ENCODE measurements at regions not wholly inside any gene's neighbourhood (a gene's known extent, or its start where the extent isn't known, plus 50 kb on each side); places are given as distances from the start of the nearest gene placed in this dataset.
"Not testable (repeated sequence)": the region's sequence is repeated elsewhere in the genome, so short reads cannot be mapped to it uniquely, and the experiment has no call there.

DNA sequence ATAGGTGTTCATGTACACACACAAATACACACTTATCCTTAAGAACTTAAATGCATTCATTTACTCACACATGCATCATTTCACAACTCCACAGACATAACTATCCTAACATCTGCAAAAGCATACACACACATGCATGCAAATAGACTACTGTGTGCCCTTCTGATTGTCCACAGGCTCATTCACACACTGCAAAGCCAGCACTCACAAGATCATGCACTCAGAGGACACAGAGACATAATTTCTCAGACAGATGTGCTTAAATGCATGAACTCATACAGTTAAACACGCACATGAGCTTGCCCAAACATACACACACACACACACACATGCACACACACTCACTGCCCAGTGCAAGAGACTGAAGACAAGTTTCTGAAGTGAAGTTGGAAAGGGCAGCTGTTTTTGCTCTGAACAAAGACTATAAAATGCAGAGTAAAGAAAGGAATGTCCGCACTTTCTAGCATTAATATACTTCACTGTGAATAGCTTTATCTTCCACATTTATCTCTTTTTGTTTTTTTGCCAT lies 1018.0 kb upstream of the HS3ST1 start:
- 10 to 49% methylated on average over 2 of the region's 2 CpGs for WGBS, 2 donors
- intact Hi-C loops (cut with DNase I), result no loop called here
- Histone ChIP-seq H3K27me3 (no peaks in the 10 kb centered on the region), H3K36me3 (no peaks in the 10 kb centered on the region), H3K4me3 (no peak overlapping the region), H3K9me3 (peaks cover 0 to 2% (median 0%) of the 10 kb centered on the region in 4 donors), H3K4me1 (peaks cover 0 to 24% (median 15%) of the 10 kb centered on the region in 4 donors), H3K27ac (no peak overlapping the region)
- DNase-seq, result no peak
- TF ChIP-seq CTCF (IDR thresholded peaks at IDR 0.05) (no peak), POLR2A (IDR thresholded peaks at IDR 0.05) (no peak), POLR2AphosphoS5 (IDR thresholded peaks at IDR 0.05) (no peak), EP300 (IDR thresholded peaks at IDR 0.05) (no peak)

DNA sequence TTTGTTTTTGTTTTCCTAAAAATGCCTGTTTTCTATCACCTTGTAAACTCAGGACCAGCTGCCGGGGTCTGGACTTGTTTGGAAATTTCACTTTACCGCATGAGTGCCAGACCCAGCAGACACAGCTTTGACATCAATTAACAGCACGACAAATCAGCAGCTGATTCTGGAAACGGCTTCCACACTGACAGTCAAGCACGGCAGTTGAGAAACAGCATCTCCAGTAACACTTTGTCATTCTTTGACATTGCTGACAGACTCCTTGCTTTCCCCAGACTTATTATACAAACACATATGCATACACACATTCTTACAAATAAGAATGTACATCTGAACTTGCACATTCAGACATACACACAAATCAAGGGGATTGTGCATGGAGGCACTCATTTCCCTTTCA lies 1017.6 kb upstream of the HS3ST1 start:
- Histone ChIP-seq H3K27ac (no peak overlapping the region), H3K4me3 (no peak overlapping the region), H3K27me3 (no peaks in the 10 kb centered on the region), H3K4me1 (peaks cover 0 to 24% (median 15%) of the 10 kb centered on the region in 4 donors), H3K9me3 (no peaks in the 10 kb centered on the region), H3K36me3 (no peaks in the 10 kb centered on the region)
- no peak for DNase-seq
- TF ChIP-seq EP300 (IDR thresholded peaks at IDR 0.05), result no peak
- TF ChIP-seq POLR2AphosphoS5 (IDR thresholded peaks at IDR 0.05), result no peak
- TF ChIP-seq CTCF (IDR thresholded peaks at IDR 0.05), result no peak
- no peak for TF ChIP-seq POLR2A (IDR thresholded peaks at IDR 0.05)
- intact Hi-C loops (cut with DNase I), result no loop called here
- WGBS, 2 donors, result 64 to 81% methylated on average over 5 of the region's 5 CpGs

DNA sequence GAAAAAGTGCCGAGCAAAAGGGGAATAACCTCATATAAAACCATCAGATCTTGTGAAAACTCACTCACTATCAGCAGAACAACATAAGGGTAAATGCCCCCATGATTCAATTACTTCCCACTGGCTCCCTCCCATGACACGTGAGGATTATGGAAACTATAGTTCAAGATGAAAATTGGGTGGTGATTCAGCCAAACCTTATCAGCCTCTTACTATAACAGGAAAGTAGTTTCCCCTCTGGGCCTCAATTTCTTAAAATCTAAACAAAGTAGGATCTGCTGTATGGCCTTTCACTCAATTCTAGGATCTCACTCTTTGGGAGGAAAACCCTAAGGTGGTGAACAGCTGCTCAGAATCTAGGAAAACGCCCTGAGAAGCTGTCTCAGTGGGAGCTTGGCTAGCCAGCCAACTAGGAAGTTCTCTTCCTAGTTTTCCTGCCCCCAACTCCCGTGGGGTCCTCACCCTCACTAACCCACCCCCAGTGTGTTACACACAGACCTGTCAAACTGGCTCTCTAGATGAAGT lies 1017.1 kb upstream of the HS3ST1 start:
- no peak overlapping the region for H3K4me3 ChIP-seq
- H3K9me3 ChIP-seq, result no peaks in the 10 kb centered on the region
- H3K27ac ChIP-seq, result no peak overlapping the region
- WGBS, 2 donors, result 59 to 76% methylated on average over 4 of the region's 4 CpGs
- no peaks in the 10 kb centered on the region for H3K27me3 ChIP-seq
- intact Hi-C loops (cut with DNase I), result no loop called here
- H3K4me1 ChIP-seq, result peaks cover 0 to 24% (median 15%) of the 10 kb centered on the region in 4 donors
- TF ChIP-seq CTCF (IDR thresholded peaks at IDR 0.05) (no peak), POLR2AphosphoS5 (IDR thresholded peaks at IDR 0.05) (no peak)
- DNase-seq, result no peak
- no peaks in the 10 kb centered on the region for H3K36me3 ChIP-seq

DNA sequence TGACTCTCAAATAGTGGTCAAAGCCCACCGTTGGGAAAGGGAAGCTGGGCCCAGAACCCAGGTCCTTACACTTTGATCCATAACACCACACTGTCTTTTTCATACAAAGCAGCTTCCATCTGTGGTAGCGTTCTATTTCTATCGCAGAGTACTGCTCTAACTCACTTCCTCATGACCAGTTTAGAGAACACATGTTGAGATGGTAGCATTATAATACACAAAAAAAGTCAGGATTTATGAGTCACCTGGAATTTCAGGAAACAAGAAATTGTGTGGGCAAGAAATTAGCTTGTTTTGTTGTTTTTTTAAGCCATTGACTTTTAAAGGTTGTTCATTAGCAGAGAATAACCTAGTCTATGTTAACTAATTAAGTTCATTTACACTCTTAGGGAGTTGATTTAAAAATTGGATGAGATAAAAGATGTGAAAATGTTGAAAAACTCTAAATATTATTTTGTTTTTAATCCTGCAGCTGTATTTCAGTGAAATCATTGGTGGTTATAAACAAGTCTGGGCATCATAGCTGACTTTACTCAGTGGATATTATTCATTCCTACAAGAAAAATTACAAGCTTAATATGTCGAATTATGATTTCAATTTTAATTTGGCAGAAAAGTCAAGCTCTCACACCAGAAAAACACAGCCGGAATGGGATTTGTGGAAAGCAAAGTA lies 1011.1 kb upstream of the HS3ST1 start:
- WGBS, 2 donors, result 64 to 84% methylated on average over 5 of the region's 5 CpGs
- no peak overlapping the region for H3K4me3 ChIP-seq
- H3K27me3 ChIP-seq, result no peaks in the 10 kb centered on the region
- TF ChIP-seq CTCF (IDR thresholded peaks at IDR 0.05) (no peak), POLR2A (IDR thresholded peaks at IDR 0.05) (no peak), POLR2AphosphoS5 (IDR thresholded peaks at IDR 0.05) (no peak), EP300 (IDR thresholded peaks at IDR 0.05) (no peak)
- H3K36me3 ChIP-seq, result no peaks in the 10 kb centered on the region
- no peaks in the 10 kb centered on the region for H3K4me1 ChIP-seq
- no peaks in the 10 kb centered on the region for H3K9me3 ChIP-seq
- intact Hi-C loops (cut with DNase I), result no loop called here
- H3K27ac ChIP-seq, result no peak overlapping the region
- no peak for DNase-seq

DNA sequence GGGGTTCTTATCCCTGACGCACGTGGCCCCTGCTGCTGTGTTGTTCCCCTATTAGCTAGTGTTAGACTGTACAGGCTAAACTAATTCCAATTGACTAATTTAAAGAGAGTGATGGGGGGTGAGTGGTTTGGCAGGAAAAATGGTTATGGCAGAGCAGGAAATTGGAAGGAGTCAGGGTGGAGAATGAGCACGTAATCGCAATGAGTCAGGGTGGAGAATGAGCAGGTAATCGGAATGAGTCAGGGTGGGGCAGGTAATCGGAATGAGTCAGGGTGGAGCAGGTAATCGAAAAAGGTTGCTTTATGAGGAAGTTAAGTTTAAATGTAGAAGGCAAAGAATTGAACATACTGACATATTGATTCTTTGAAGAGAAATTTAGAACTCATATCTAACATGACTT lies 1002.6 kb upstream of the HS3ST1 start:
- H3K9me3 ChIP-seq; DNase-seq; H3K27me3 ChIP-seq; H3K36me3 ChIP-seq; H3K4me1 ChIP-seq; H3K4me3 ChIP-seq; intact Hi-C loops (cut with DNase I); H3K27ac ChIP-seq: not testable (repeated sequence)
- WGBS, 2 donors, result 56 to 89% methylated on average over 7 of the region's 7 CpGs

Measured in sigmoid colon (tissue), 6 donors.